Urinary bladder (tissue), 3 donors: ENCODE measurements at regions not wholly inside any gene's neighbourhood (a gene's known extent, or its start where the extent isn't known, plus 50 kb on each side); places are given as distances from the start of the nearest gene placed in this dataset.
"Not testable (repeated sequence)": the region's sequence is repeated elsewhere in the genome, so short reads cannot be mapped to it uniquely, and the experiment has no call there.

Experiments
- DNase-seq: peaks from one replicate; pipeline ENCODE4 v3.0.0-alpha.2; 2015; ENCODE audit errors: extremely low spot score
- H3K27ac ChIP-seq: one replicate; pipeline ENCODE4 v1.5.1; 2013; ENCODE audit warnings: low read depth, mild to moderate bottlenecking, moderate library complexity
- H3K36me3 ChIP-seq: one replicate; pipeline ENCODE4 v1.6.1; 2013; ENCODE audit warnings: mild to moderate bottlenecking, moderate library complexity; ENCODE audit not compliant: insufficient read depth
- H3K4me1 ChIP-seq: one replicate; pipeline ENCODE4 v1.6.1; 2013; ENCODE audit warnings: mild to moderate bottlenecking, moderate library complexity; ENCODE audit not compliant: insufficient read depth
- H3K4me3 ChIP-seq: one replicate; pipeline ENCODE4 v1.5.1; 2013; ENCODE audit warnings: low read depth, low read length
- WGBS: extraction: QIAGEN DNeasy Blood & Tissue Kit; methylation state at CpG from one replicate; pipeline ENCODE4 v1.1.7; 2013; 5-methylcytosine and 5-hydroxymethylcytosine counted together
- donor health status: healthy with polysubstance abuse.
- donor health status: healthy.

DNA sequence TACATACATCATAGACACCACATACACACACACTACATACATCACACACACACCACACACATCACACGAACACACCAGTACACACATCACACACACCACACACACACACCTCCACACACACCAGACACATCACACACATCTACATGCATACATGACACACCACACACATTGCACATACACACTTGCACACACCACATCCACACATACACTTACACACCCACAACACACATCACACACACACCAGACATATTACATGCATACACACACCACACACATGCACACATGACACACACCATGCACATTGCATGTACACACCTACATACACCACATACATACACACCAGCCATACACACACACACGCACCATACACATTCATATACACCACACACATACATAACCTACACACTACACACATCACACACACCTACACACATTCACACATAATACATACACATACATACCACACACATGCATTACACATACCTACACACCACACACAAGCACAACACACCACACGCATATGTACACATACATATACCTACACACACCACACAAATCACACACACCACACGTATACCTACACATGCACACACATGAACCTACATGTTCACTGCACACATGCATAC is 156.5 kb downstream of the NDUFA10 start:
- Histone ChIP-seq H3K27ac (no peak overlapping the region), H3K4me1 (no peaks in the 10 kb centered on the region), H3K36me3 (no peaks in the 10 kb centered on the region), H3K4me3 (no peak overlapping the region)
- DNase-seq = no peak
- 96% methylated on average over 4 of the region's 4 CpGs for WGBS

DNA sequence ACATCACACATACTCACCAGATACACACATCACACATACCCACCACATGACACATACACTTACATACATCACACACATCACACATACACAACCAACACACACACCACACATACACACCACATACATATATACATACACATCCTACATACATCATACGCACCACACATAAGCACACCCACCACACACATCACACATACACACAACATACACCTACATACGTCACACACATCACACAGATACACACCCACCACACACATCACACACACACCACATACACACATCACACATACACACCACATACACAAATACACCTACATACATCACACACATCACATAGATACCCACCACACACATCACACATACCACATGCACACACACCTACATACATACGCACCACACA is 158.4 kb downstream of the NDUFA10 start:
- Histone ChIP-seq H3K27ac (no peak overlapping the region), H3K36me3 (no peaks in the 10 kb centered on the region), H3K4me1 (no peaks in the 10 kb centered on the region), H3K4me3 (no peak overlapping the region)
- WGBS = 95% methylated on average over 3 of the region's 3 CpGs
- no peak for DNase-seq

DNA sequence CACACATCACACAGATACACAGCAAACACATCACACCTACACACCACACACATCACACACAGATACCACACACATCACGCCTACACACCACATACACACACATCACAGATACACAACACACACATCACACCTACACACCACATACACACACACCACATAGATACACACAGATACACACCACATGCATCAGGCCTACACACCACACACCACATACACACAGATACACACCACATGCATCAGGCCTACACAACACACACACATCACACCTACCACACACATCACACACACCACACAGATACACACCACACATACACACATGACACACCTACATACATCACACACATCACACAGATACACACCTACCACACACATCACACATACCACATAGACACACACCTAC is 158.8 kb downstream of the NDUFA10 start:
- H3K27ac ChIP-seq = no peak overlapping the region
- no peak overlapping the region for H3K4me3 ChIP-seq
- no peaks in the 10 kb centered on the region for H3K36me3 ChIP-seq
- no peaks in the 10 kb centered on the region for H3K4me1 ChIP-seq
- WGBS = 96% methylated on average over 1 of the region's 1 CpG
- no peak for DNase-seq

DNA sequence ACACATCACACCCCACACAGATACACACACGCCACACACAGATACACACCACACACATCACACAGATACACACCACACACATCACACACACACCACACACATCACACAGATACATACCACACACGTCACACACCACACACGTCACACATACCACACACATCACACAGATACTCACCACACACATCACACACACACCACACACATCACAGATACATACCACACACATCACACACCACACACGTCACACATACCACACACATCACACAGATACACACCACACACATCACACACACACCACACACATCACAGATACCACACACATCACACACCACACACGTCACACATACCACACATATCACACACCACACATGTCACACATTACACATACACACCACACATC is 159.3 kb downstream of the NDUFA10 start:
- H3K4me1 ChIP-seq, H3K36me3 ChIP-seq: not testable (repeated sequence)
- 92% methylated on average over 5 of the region's 5 CpGs for WGBS

DNA sequence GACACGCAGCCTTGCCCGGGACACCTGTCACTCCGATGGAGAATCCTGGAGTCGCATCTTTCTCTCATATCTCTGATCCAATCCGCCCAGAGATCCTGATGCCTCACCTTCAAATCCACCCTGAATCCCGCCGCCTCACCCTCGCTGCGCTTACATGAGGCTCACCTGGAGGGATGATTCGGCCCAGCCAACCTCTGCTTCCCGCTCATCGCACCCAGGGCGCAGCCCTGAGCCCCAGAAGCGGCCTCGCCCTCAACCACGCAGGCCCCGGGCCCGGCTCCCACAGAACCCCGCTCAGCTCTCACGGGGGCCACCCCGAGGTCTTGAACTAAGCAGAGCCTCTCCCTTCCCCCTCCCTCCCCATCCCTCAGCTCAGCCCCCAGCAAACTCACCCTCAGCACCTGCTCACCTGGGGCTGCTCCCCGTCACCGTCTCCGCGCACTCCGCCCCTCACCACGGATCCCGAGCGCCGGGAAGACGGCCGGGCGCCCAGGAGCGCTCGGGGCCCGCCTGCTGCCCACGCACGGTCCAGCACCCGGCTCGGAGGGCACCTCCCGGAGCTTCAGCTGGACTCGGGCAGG is 160.0 kb downstream of the NDUFA10 start:
- Histone ChIP-seq H3K4me1 (no peaks in the 10 kb centered on the region), H3K4me3 (no peak overlapping the region), H3K36me3 (no peaks in the 10 kb centered on the region), H3K27ac (no peak overlapping the region)
- no peak for DNase-seq
- 95% methylated on average over 42 of the region's 42 CpGs for WGBS

More for the DNA sequence above, 159.3 kb downstream of the NDUFA10 start:
- not testable (repeated sequence) for H3K4me3 ChIP-seq, DNase-seq, H3K27ac ChIP-seq

DNA sequence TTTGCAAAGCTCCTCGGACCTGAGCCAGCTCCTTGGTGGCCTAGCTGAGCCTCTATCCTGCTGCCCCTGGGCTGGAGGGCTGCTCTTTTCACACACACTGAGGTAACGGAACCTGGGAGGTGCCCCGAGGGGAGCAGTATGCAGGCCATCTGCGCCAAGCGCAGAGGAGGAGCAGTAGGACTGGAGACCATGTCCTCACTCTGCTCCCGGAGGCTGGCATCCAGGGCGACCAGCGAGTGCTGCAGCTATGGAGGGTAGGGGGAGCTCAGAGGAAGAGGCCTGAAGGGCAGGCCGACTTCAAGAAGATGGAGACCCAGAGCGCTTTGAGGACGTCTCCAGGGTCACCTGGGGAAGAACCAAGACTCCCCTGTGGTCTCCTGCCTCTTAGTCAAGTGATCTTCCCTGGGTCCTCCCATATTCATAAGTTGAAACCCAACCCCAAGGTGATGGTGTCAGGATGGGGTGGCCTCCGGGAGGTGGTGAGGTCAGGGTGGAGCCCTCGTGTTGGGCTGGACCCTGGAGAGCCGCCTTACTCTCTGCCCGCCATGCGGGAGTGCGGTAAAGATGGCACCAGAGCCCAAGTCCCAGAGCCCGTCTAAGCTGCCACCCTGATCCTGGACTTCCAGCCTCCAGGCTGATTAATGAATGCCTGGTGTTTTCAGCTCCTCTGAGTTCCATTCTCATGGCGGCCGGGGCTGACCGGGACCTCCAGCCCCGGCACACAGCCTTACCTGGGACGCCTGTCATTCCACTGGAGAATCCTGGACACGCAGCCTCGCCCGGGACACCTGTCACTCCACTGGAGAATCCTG is 160.7 kb downstream of the NDUFA10 start:
- H3K4me1 ChIP-seq = no peaks in the 10 kb centered on the region

DNA sequence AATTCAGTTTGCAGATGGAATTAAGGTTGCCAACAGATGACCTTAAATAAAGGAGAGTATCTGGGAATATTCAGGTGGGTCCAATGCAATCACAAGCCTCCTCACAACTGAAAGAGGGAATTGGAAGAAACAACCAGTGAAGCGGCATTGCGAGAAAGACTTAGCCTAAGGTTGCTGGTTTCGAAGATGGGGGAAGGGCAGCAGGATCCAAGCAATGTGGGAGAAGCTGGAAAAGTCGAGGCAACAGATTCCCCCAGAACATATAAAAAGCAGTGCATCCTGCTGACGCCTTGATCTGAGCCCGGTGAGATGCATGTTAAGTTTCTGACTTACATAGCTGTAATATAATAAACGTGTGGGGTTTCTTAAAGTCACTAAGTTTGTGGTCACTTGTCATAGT is 162.5 kb downstream of the NDUFA10 start:
- no peaks in the 10 kb centered on the region for H3K36me3 ChIP-seq
- H3K4me3 ChIP-seq = no peak overlapping the region
- no peaks in the 10 kb centered on the region for H3K4me1 ChIP-seq
- no peak overlapping the region for H3K27ac ChIP-seq
- WGBS = 72% methylated on average over 7 of the region's 7 CpGs
- no peak for DNase-seq

More for the DNA sequence above, 160.7 kb downstream of the NDUFA10 start:
- H3K36me3 ChIP-seq = no peaks in the 10 kb centered on the region
- H3K27ac ChIP-seq = no peak overlapping the region
- no peak overlapping the region for H3K4me3 ChIP-seq
- DNase-seq = no peak
- 94% methylated on average over 26 of the region's 26 CpGs for whole genome bisulfite sequencing

DNA sequence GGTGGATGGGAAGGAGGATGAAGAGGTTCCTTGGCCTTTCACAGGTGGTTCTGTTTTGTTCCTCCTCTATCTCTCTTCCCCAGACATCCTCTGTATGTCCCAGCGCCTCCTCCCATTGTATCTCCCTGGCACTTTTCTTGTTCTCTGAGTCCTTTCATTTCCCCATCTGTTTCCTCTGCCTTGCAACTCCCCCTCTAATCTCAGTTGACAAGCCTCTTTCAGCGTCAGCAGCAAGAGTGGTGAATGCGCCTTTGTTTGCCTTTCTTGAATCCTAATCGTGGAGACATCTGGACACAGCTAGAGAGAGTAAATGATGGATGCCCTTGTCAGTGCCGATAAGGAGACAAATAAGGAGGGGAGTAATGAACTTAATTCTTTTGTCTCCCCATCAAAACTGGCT is 167.0 kb downstream of the NDUFA10 start:
- no peak for DNase-seq
- Histone ChIP-seq H3K4me3 (no peak overlapping the region), H3K36me3 (no peaks in the 10 kb centered on the region), H3K4me1 (no peaks in the 10 kb centered on the region), H3K27ac (no peak overlapping the region)
- 55% methylated on average over 5 of the region's 5 CpGs for WGBS

DNA sequence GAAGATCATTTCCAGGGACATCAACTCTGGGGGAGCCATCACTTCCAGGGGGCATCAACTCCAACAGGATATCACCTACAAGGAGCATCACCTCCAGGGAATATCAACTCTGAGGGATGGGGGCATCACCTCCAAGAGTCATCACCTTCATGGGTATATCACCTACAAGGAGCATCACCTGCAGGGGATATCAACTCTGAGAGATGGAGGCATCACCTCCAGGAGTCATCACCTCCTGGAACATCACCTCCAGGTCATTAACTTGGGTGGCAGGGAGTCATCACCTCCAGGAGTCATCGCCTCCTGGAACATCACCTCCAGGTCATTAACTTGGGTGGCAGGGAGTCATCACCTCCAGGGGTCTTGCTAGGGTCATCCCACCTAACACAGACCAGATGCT is 167.6 kb downstream of the NDUFA10 start:
- H3K4me3 ChIP-seq = no peak overlapping the region
- 88% methylated on average over 1 of the region's 1 CpG for WGBS
- no peak overlapping the region for H3K27ac ChIP-seq
- DNase-seq = no peak
- H3K4me1 ChIP-seq = no peaks in the 10 kb centered on the region
- H3K36me3 ChIP-seq = no peaks in the 10 kb centered on the region

DNA sequence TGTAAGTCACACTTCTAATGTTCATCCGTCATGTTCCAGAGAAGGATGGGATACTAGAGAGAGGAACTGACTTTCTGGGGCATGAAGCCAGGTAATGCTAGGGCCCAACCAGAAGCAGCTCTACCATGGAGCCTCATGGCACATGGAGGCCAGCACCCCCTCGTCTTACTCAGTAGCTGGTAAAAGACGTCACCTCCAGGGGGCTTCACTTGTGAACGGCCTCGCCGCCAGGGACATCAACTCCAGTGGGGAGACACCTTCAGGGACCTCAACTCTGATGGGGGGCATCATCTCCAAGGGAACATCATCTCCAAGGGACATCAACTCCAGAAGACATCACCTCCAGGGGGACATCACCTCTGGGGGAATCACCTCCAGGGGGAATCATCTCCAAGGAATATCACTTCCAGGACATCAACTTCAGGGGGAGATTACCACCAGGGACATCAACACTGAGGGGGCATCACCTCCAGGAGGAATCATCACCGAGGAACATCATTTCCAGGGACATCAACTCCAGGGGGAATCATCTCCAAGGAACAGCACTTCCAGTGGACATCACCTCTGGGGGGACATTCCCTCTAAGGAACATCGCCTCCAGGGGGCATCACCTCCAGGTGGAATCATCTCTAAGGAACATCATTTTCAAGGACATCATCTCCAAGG is 168.4 kb downstream of the NDUFA10 start:
- 95% methylated on average over 8 of the region's 8 CpGs for WGBS
- Histone ChIP-seq H3K4me3 (no peak overlapping the region), H3K27ac (no peak overlapping the region), H3K36me3 (no peaks in the 10 kb centered on the region), H3K4me1 (no peaks in the 10 kb centered on the region)
- DNase-seq = no peak

DNA sequence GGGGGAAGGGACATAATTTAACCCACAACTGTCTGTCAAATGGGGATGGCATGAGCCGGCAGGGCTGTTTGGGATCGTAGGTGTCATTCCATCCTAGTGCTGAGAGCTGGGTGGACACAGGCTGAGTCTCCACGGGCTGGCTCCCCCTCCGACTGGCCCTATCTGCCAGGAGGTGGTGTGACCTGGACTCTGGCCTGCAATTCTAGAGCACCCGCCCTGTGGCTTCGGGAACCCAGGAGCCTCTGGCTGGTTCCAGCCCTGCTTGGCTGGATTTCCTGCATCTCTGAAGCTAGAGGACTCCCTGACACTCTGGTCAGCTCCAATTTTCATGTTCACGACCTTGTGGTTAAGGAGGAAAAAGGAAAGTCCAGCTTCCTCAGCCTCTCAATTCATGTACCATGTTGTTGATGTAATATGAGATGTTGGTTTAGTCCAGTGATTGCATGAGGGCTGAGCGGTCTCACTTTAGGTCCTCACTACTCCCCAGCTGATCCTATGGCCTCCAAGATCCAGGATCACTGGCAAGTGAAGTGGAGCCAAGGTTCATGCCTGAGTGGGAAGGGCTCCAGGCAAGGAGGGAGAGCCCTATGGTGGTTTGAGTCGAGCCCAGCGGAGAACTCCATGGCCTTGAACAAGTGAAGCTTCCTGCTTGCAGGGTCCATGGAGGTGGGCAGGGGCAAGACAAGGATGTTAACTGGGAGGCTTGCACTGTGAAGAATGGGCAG is 169.1 kb downstream of the NDUFA10 start:
- 86% methylated on average over 10 of the region's 10 CpGs for WGBS
- H3K36me3 ChIP-seq = no peaks in the 10 kb centered on the region
- H3K27ac ChIP-seq = no peak overlapping the region
- H3K4me1 ChIP-seq = no peaks in the 10 kb centered on the region
- no peak for DNase-seq
- no peak overlapping the region for H3K4me3 ChIP-seq

DNA sequence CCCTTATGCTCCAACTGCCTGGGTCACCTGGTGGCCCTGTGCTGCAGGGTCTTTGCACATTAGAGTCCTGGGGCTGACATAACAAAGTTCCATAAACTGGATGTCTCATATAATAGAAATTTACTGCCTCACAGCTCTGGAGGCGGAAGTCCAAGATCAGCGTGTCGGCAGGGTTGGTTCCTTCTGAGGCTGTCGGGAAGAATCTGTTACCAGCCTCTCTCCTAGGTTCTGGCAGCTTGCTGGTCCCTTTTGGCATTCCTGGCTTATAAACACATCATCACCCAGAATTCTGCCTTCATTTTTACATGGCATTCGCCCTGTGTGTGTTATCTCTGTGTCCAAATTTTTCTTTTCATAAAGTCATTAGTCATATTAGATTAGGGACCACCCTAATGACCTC is 170.5 kb downstream of the NDUFA10 start:
- Histone ChIP-seq H3K36me3 (no peaks in the 10 kb centered on the region), H3K27ac (no peak overlapping the region), H3K4me1 (no peaks in the 10 kb centered on the region), H3K4me3 (no peak overlapping the region)
- 86% methylated on average over 5 of the region's 5 CpGs for WGBS
- no peak for DNase-seq

DNA sequence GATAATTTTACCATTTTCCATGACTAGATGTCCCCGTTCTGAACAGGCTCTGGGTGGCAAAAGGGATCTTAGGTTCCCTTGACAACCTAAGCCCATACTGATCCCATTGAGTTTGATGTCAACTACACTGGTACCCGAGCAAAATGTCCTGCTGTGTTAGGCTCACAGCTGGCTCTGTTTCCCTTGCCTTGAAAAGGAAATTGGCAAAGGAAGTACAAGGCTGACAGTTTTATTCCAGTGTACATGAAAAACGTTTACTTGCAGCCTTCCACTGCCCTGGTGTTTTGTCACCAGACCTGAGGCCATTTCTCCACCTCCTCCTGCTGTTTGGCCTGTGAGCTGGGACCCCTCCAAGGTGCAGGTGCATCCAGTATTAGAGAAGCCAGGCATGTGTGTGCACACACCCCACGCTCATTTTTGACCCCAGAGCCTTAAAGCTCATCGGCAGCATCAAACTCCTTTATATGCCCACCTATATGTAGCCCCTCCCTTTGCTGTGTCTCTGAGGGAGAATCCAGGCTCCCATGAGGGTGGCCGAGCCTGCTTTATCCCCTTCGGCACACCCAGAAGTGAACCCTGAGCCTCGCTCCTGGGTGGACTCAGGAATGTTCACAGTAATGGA is 171.3 kb downstream of the NDUFA10 start:
- H3K36me3 ChIP-seq = no peaks in the 10 kb centered on the region
- DNase-seq = no peak
- no peaks in the 10 kb centered on the region for H3K4me1 ChIP-seq
- no peak overlapping the region for H3K4me3 ChIP-seq
- H3K27ac ChIP-seq = no peak overlapping the region
- 74% methylated on average over 8 of the region's 8 CpGs for WGBS
